H1 (cell line): ENCODE measurements at regions not wholly inside any gene's neighbourhood (a gene's known extent, or its start where the extent isn't known, plus 50 kb on each side); places are given as distances from the start of the nearest gene placed in this dataset.

Experiments used
- CTCF ChIA-PET: fragments of 300-600 bp; sonication (Branson Sonifier 250); formaldehyde crosslinking; loops from one replicate; lab custom pipeline; 2021; ENCODE audit not compliant: partially characterized antibody; lab: Charles Lee
- POLR2A ChIA-PET: fragments of 300-600 bp; sonication (Branson Sonifier 250); formaldehyde crosslinking; loops from one replicate; lab custom pipeline; 2021; ENCODE audit warnings: inconsistent platforms; ENCODE audit not compliant: partially characterized antibody; lab: Charles Lee
- DNase-seq, 2 experiments: peaks; one replicate each; pipeline versions ENCODE4 v3.0.0 to v3.0.0-alpha.2; 2010 to 2022; ENCODE audit warnings: low spot score in 2 of 2, low read depth in 1 of 2, mixed read lengths in 1 of 2
- FAIRE-seq: peaks from 2 replicates; lab custom pipeline; 2011; peaks lifted over from hg19 to GRCh38; lab: Jason Lieb, UNC
- H2AFZ ChIP-seq: 2 replicates; pipeline ENCODE4 v1.8.1; 2012; ENCODE audit warnings: low read length, inconsistent platforms
- H2AK5ac ChIP-seq: 2 replicates; pipeline ENCODE4 v1.6.1; 2013; ENCODE audit warnings: low read depth, low read length
- H2BK120ac ChIP-seq: replicated peaks from 2 replicates; pipeline ENCODE3; 2013; ENCODE audit warnings: low read depth, low read length, inconsistent platforms
- H2BK12ac ChIP-seq: 2 replicates; pipeline ENCODE4 v1.6.1; 2013; ENCODE audit warnings: low read depth, low read length
- H2BK15ac ChIP-seq: 2 replicates; pipeline ENCODE4 v1.6.1; 2013; ENCODE audit warnings: low read length
- H2BK20ac ChIP-seq: 2 replicates; pipeline ENCODE4 v1.6.1; 2013; ENCODE audit warnings: low read length
- H2BK5ac ChIP-seq: 2 replicates; pipeline ENCODE4 v1.6.1; 2013; ENCODE audit warnings: low read depth, low read length
- H3K14ac ChIP-seq: 2 replicates; pipeline ENCODE4 v1.6.1; 2013; ENCODE audit warnings: inconsistent platforms; ENCODE audit not compliant: insufficient read length
- H3K18ac ChIP-seq: 2 replicates; pipeline ENCODE4 v1.6.1; 2013; ENCODE audit warnings: low read length; ENCODE audit errors: extremely low read depth
- H3K23ac ChIP-seq: 2 replicates; pipeline ENCODE4 v1.6.1; 2013; ENCODE audit warnings: inconsistent platforms; ENCODE audit not compliant: insufficient read length
- H3K23me2 ChIP-seq: 2 replicates; pipeline ENCODE4 v1.6.1; 2013; ENCODE audit warnings: low read depth, low read length
- H3K27ac ChIP-seq: 2 replicates; pipeline ENCODE4 v1.6.1; 2011; ENCODE audit warnings: low read depth, low read length, inconsistent platforms
- H3K27me3 ChIP-seq, 4 experiments: replicated peaks in 1 of 4; 1 replicate in 1 of 4; 2 replicates in 3 of 4; pipeline versions ENCODE4 v1.6.1 to v1.8.1; 2011 to 2013; ENCODE audit warnings: low read length in 3 of 4, mild to moderate bottlenecking in 3 of 4, inconsistent platforms in 2 of 4, mixed read lengths in 2 of 4, moderate library complexity in 1 of 4; ENCODE audit not compliant: control insufficient read depth in 3 of 4, insufficient read depth in 3 of 4; ENCODE audit errors: extremely low read depth in 1 of 4
- H3K36me3 ChIP-seq, 4 experiments: 2 replicates each; pipeline versions ENCODE4 v1.6.1 to v1.8.1; 2011 to 2013; ENCODE audit warnings: mild to moderate bottlenecking in 4 of 4, low read length in 3 of 4, moderate library complexity in 2 of 4, control low read depth in 1 of 4, inconsistent platforms in 1 of 4; ENCODE audit not compliant: insufficient read depth in 4 of 4, control insufficient read depth in 2 of 4
- H3K4ac ChIP-seq: replicated peaks from 2 replicates; pipeline ENCODE3; 2013; ENCODE audit warnings: low read length, low read depth, mixed read lengths, inconsistent platforms; ENCODE audit not compliant: insufficient read length
- H3K4me1 ChIP-seq, 4 experiments: replicated peaks in 1 of 4; 1 replicate in 1 of 4; 2 replicates in 3 of 4; pipeline versions ENCODE4 v1.6.1 to v1.8.1; 2011 to 2013; ENCODE audit warnings: low read length in 3 of 4, inconsistent platforms in 2 of 4, mixed read lengths in 1 of 4; ENCODE audit not compliant: insufficient read depth in 4 of 4, control insufficient read depth in 3 of 4
- H3K4me2 ChIP-seq, 2 experiments: 2 replicates each; pipeline versions ENCODE4 v1.6.1 to v1.8.1; 2011 to 2013; ENCODE audit warnings: low read depth in 2 of 2, low read length in 2 of 2, control low read depth in 1 of 2, inconsistent platforms in 1 of 2, mild to moderate bottlenecking in 1 of 2; ENCODE audit not compliant: insufficient read depth in 1 of 2
- H3K4me3 ChIP-seq, 4 experiments: fragments of 200-600, 300-600 bp in 1 of 4; sonication (generic), shearing (Covaris generic), sonication (Bioruptor Twin) in 1 of 4; 2 replicates each; pipeline versions ENCODE4 v1.5.1 to v1.8.1; 2011 to 2016; ENCODE audit warnings: low read length in 4 of 4, low read depth in 3 of 4, control low read depth in 2 of 4, inconsistent platforms in 2 of 4, mild to moderate bottlenecking in 2 of 4, mixed read lengths in 1 of 4, moderate library complexity in 1 of 4; ENCODE audit not compliant: insufficient read depth in 2 of 4; ENCODE audit errors: extremely low read depth in 1 of 4
- H3K56ac ChIP-seq: replicated peaks from 2 replicates; pipeline ENCODE3; 2013; ENCODE audit warnings: low read depth, mild to moderate bottlenecking, mixed read lengths, low read length, inconsistent platforms; ENCODE audit not compliant: insufficient read length
- H3K79me1 ChIP-seq: 2 replicates; pipeline ENCODE4 v1.6.1; 2013; ENCODE audit warnings: low read depth, low read length, control low read depth
- H3K79me2 ChIP-seq, 2 experiments: 2 replicates each; pipeline versions ENCODE4 v1.6.1 to v1.8.1; 2012 to 2013; ENCODE audit warnings: low read length in 2 of 2, mild to moderate bottlenecking in 2 of 2, inconsistent platforms in 1 of 2; ENCODE audit not compliant: insufficient read depth in 2 of 2, control insufficient read depth in 1 of 2
- H3K9ac ChIP-seq, 4 experiments: replicated peaks in 1 of 4; 1 replicate in 1 of 4; 2 replicates in 3 of 4; pipeline versions ENCODE4 v1.6.1 to v1.8.1; 2011 to 2013; ENCODE audit warnings: low read depth in 3 of 4, low read length in 3 of 4, control low read depth in 2 of 4, mild to moderate bottlenecking in 2 of 4, moderate library complexity in 2 of 4, inconsistent platforms in 1 of 4; ENCODE audit errors: extremely low read depth in 1 of 4
- H3K9me3 ChIP-seq, 2 experiments: 2 replicates each; pipeline versions ENCODE4 v1.6.1 to v1.8.1; 2012 to 2013; ENCODE audit warnings: mild to moderate bottlenecking in 2 of 2, moderate library complexity in 2 of 2, control low read depth in 1 of 2, inconsistent platforms in 1 of 2, low read depth in 1 of 2, low read length in 1 of 2, mixed read lengths in 1 of 2; ENCODE audit not compliant: insufficient read depth in 2 of 2
- H4K20me1 ChIP-seq, 2 experiments: replicated peaks in 1 of 2; 2 replicates each; pipeline versions ENCODE3 to v1.8.1; 2011 to 2013; ENCODE audit warnings: inconsistent platforms in 2 of 2, low read length in 2 of 2, mild to moderate bottlenecking in 1 of 2; ENCODE audit not compliant: insufficient read depth in 2 of 2, control insufficient read depth in 1 of 2
- H4K5ac ChIP-seq: 2 replicates; pipeline ENCODE4 v1.6.1; 2013; ENCODE audit warnings: low read length, low read depth, mixed read lengths, inconsistent platforms; ENCODE audit not compliant: insufficient read length
- H4K8ac ChIP-seq: 2 replicates; pipeline ENCODE4 v1.8.0; 2013; ENCODE audit warnings: mild to moderate bottlenecking, moderate library complexity, low read length, inconsistent platforms; ENCODE audit not compliant: insufficient read depth; ENCODE audit errors: extremely low read depth
- H4K91ac ChIP-seq: replicated peaks from 2 replicates; pipeline ENCODE3; 2013; ENCODE audit warnings: low read length, mixed read lengths, inconsistent platforms; ENCODE audit not compliant: insufficient read length
- CTBP2 ChIP-seq: IDR thresholded peaks from 2 replicates; pipeline ENCODE4 v1.7.0; 2011; ENCODE audit warnings: borderline replicate concordance, mild to moderate bottlenecking, moderate library complexity, mixed read lengths, low read length; ENCODE audit not compliant: insufficient read depth, insufficient read length
- EP300 ChIP-seq, 2 experiments: IDR thresholded peaks; 1 replicate in 1 of 2; 2 replicates in 1 of 2; pipeline ENCODE4 v1.6.1; 2011 to 2012; ENCODE audit warnings: low read depth in 2 of 2, low read length in 2 of 2, mild to moderate bottlenecking in 2 of 2, borderline replicate concordance in 1 of 2, inconsistent platforms in 1 of 2, moderate library complexity in 1 of 2
- EZH2 ChIP-seq: fragments of 200-600 bp; sonication (generic); IDR thresholded peaks from 2 replicates; pipeline ENCODE4 v1.7.1; 2012; ENCODE audit warnings: low read depth, mild to moderate bottlenecking, moderate library complexity, low read length, inconsistent platforms; ENCODE audit not compliant: severe bottlenecking
- KDM1A ChIP-seq: fragments of 200-600, 300-600 bp; sonication (generic); IDR thresholded peaks from 2 replicates; pipeline ENCODE4 v1.7.1; 2016; ENCODE audit warnings: mild to moderate bottlenecking, low read length, borderline replicate concordance
- SP1 ChIP-seq: IDR thresholded peaks from 2 replicates; pipeline ENCODE4 v1.6.1; 2011; ENCODE audit warnings: low read depth, low read length
- SP4 ChIP-seq: IDR thresholded peaks from 2 replicates; pipeline ENCODE4 v1.6.1; 2012; ENCODE audit warnings: low read length, inconsistent platforms
- ZNF274 ChIP-seq: IDR thresholded peaks from 2 replicates; pipeline ENCODE4 v1.7.0; 2012; ENCODE audit warnings: low read length, borderline replicate concordance; ENCODE audit errors: extremely low read depth
- TF ChIP-seq, protein P1 (sequence below): IDR thresholded peaks from 2 replicates; pipeline ENCODE4 v1.6.1; 2012; ENCODE audit warnings: inconsistent platforms
- TF ChIP-seq, protein P2 (sequence below): IDR thresholded peaks from 2 replicates; pipeline ENCODE4 v1.6.1; 2012; ENCODE audit warnings: low read length, inconsistent platforms
- TF ChIP-seq, protein P3 (sequence below): IDR thresholded peaks from 2 replicates; pipeline ENCODE4 v1.6.1; 2011; ENCODE audit warnings: low read length, improper control_type of control experiment
- TF ChIP-seq, protein P4 (sequence below): IDR thresholded peaks from 2 replicates; pipeline ENCODE4 v1.6.1; 2011; ENCODE audit warnings: low read depth, mild to moderate bottlenecking, low read length; ENCODE audit not compliant: insufficient read depth

DNA sequence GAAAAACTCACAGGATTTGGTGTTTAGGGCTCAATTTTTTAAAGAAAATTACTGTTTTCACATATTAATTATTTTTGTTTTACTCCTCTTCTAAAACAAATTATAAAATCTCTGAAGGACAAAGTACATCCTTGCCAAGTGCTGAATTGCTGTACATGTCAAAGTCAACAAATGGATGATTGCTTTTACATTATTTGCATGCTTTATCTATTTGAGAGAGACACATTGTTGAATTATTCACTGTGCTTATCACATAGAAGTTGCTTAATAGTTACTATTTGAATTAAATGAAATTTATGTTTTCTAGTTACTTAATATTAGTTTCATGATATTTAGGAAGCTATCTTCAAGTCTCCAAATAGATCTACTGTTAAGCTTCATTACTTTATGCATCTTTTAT lies 318.6 kb upstream of the PTCHD4 start:
- POLR2A ChIA-PET, result no interaction called here
- Histone ChIP-seq H3K14ac (no peak overlapping the region), H4K91ac (no peak overlapping the region), H3K27ac (no peak overlapping the region), H4K8ac (no peak overlapping the region), H4K20me1 (no peaks in the 10 kb centered on the region), H2BK20ac (no peak overlapping the region), H3K23me2 (no peaks in the 10 kb centered on the region; the same call in 1 of the 2 replicates), H3K23ac (no peak overlapping the region), H2AFZ (no peak overlapping the region), H3K36me3 (no peaks in the 10 kb centered on the region), H4K5ac (no peak overlapping the region), H2BK120ac (no peak overlapping the region), H2AK5ac (no peak overlapping the region), H3K4me1 (no peaks in the 10 kb centered on the region), H3K18ac (no peak overlapping the region), H3K56ac (no peak overlapping the region), H3K4ac (no peak overlapping the region), H3K9me3 (no peaks in the 10 kb centered on the region), H2BK15ac (no peak overlapping the region), H3K27me3 (no peaks in the 10 kb centered on the region), H2BK12ac (no peak overlapping the region), H3K4me3 (no peak overlapping the region), H3K79me1 (no peaks in the 10 kb centered on the region), H3K4me2 (no peak overlapping the region), H3K79me2 (no peaks in the 10 kb centered on the region), H2BK5ac (no peak overlapping the region), H3K9ac (no peak overlapping the region)
- FAIRE-seq (no peak), DNase-seq (no peak)
- CTCF ChIA-PET, result no interaction called here
- no peak for TF ChIP-seq SP4
- TF ChIP-seq KDM1A, result no peak
- no peak for TF ChIP-seq EP300 (IDR thresholded peaks at IDR 0.05; ENCODE audit: borderline replicate concordance in 1 of 2, low read depth in 2 of 2, low read length in 2 of 2)
- TF ChIP-seq EZH2, result no peak
- TF ChIP-seq ZNF274, result no peak
- TF ChIP-seq, protein P1, sequence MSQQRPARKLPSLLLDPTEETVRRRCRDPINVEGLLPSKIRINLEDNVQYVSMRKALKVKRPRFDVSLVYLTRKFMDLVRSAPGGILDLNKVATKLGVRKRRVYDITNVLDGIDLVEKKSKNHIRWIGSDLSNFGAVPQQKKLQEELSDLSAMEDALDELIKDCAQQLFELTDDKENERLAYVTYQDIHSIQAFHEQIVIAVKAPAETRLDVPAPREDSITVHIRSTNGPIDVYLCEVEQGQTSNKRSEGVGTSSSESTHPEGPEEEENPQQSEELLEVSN, result no peak
- TF ChIP-seq SP1, result no peak
- TF ChIP-seq CTBP2, result no peak
- TF ChIP-seq, protein P2, sequence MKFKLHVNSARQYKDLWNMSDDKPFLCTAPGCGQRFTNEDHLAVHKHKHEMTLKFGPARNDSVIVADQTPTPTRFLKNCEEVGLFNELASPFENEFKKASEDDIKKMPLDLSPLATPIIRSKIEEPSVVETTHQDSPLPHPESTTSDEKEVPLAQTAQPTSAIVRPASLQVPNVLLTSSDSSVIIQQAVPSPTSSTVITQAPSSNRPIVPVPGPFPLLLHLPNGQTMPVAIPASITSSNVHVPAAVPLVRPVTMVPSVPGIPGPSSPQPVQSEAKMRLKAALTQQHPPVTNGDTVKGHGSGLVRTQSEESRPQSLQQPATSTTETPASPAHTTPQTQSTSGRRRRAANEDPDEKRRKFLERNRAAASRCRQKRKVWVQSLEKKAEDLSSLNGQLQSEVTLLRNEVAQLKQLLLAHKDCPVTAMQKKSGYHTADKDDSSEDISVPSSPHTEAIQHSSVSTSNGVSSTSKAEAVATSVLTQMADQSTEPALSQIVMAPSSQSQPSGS, result no peak
- TF ChIP-seq, protein P3, sequence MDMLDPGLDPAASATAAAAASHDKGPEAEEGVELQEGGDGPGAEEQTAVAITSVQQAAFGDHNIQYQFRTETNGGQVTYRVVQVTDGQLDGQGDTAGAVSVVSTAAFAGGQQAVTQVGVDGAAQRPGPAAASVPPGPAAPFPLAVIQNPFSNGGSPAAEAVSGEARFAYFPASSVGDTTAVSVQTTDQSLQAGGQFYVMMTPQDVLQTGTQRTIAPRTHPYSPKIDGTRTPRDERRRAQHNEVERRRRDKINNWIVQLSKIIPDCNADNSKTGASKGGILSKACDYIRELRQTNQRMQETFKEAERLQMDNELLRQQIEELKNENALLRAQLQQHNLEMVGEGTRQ, result no peak
- TF ChIP-seq, protein P4, sequence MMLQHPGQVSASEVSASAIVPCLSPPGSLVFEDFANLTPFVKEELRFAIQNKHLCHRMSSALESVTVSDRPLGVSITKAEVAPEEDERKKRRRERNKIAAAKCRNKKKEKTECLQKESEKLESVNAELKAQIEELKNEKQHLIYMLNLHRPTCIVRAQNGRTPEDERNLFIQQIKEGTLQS, result no peak
